Left hindlimb (tissue), 1 donor: ENCODE measurements at regions not wholly inside any gene's neighbourhood (a gene's known extent, or its start where the extent isn't known, plus 50 kb on each side); places are given as distances from the start of the nearest gene placed in this dataset.
"Not testable (repeated sequence)": the region's sequence is repeated elsewhere in the genome, so short reads cannot be mapped to it uniquely, and the experiment has no call there.

Experiments used
- DNase-seq: peaks from one replicate; pipeline ENCODE4 v3.0.0-alpha.2; 2018

DNA sequence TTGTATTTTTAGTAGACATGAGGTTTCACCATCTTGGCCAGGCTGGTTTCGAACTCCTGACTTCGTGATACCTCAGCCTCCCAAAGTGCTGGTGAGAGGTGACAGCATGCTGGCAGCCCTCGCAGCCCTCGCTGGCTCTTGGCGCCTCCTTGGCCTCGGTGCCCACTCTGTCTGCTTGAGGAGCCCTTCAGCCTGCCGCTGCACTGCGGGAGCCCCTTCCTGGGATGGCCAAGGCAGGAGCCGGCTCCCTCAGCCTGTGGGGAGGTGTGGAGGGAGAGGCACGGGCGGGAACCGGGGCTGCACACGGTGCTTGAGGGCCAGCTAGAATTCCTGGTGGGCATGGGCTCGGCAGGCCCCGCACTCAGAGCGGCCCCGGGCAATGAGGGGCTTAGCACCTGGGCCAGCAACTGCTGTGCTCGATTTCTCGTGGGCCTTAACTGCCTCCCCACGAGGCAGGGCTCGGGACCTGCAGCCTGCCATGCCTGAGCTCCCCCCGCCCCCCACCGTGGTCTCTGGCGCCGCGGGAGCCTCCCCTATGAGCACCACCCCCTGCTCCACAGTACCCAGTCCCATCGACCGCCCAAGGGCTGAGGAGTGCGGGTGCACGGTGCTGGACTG lies 96.5 kb upstream of the RHOBTB1 start:
- DNase-seq: no peak

DNA sequence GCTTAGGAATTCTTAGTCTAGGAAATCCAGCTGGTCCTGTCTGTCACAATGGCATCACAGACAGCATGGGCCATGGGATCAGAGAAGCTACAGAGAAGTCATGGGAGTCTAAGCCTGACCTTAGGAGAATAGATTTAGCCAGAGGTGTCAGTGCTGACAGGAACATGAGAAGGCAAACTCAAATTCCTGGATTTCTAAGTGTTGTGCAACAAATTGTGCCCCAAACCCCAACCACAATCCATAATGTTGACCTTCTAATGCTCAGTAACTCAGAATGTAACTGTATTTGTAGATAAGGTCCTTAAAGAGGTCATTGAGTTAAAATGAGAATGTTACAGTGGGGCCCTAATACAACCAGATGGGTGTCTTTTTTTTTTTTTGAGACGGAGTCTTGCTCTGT lies 95.9 kb upstream of the RHOBTB1 start:
- no peak for DNase-seq

DNA sequence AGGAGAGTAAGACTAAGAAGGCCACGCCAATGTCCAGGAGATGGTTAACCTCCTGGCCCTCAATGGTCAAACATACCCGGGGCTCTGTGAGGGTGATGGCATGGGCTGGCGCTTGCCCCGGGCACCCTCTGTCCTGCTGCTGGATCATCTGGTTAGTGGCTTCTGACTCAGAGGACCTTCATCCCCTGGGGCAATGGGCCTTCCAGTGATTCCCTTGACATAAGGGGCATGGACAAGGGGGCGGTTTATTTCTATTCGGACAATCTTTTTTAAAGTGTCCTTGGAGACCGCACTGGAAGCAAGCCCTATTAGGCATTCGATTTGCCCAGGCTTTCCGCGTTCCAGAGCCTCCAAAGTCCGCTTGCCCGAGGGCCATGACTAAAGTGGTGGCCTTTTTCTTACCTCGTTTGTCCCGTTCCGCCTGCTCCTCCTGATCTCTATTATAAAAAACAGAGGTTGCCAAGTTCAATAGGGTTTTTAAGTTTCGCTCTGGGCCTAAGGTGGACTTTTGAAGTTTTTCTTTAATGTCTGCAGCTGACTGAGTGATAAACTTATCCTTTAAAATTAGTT lies 93.4 kb upstream of the RHOBTB1 start:
- DNase-seq: not testable (repeated sequence)

DNA sequence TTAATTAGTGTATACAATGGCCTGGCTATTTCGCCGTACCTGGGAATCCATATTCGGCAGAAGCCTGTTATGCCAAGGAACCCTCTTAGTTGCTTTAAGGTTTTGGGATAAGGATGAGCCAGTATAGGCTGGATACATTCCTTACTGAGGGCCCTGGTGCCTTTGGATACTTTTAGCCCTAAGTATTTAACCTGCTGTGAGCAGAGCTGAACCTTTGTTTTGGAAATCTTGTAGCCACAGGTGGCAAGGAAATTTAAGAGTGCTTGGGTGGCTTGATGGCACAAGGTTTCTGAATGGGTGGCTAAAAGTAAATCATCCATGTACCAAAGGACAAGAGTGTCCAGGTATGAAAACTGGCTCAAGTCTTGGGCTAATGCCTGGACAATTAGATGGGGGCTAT lies 92.2 kb upstream of the RHOBTB1 start:
- DNase-seq: not testable (repeated sequence)

DNA sequence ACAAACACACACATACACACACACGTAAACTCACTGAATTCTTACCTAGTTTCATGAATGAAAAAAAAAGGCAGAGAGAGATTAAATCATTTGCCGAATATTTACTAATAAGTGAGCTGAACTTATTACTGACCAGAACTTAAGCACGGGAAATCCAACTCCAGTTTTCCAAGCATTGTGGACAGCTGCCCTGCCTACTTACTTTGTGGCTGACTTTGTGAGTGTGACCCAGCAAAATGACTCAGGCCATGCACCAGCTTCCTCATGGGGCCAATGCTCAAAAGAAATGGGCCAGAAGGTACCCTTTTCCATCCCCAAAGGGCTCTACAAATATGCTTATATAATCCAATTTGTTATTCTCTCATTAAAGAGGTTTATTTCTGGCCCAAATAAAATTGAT lies 87.4 kb upstream of the RHOBTB1 start:
- DNase-seq: no peak

DNA sequence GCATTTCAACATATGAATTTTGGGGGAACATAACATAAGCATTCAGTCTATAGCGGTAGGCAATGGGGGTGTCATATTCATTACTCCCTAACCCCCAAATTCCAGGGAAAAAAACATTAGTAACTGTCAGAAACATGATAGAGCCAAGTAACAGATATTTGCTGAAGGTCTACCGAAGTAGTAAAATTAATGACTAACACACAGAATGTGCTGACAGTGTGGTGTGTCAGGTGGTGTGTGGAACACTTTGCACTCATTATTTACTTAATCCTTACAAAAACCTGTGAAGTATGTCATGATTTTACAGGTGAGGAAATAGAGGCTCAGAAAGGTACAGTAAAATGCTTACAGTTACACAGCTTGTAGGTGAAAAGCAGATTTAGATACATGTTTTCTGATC lies 85.4 kb upstream of the RHOBTB1 start:
- DNase-seq: no peak

DNA sequence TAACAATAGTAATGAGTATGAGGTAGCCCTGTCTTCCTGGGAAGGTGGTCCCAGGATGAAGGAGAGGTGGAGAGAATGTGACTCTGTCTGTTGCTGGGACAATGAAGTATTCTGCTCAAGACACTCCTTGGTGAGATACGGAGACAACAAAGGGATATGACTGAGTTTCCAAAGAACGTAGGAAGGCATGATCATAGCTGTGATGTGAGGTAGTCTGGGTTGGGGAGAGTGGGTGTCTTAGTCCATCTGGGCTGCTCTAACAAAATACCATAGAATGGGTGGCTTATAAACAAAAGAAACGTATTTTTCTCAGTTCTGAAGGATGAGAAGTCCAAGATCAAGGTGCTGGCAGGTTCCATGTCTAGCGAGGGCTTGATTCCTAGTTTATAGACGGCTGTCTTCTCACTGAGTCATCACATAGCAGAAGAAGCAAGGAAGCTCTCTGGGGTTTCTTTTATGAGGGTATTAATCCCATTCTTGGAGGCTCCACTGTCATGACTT lies 84.9 kb upstream of the RHOBTB1 start:
- DNase-seq: no peak

DNA sequence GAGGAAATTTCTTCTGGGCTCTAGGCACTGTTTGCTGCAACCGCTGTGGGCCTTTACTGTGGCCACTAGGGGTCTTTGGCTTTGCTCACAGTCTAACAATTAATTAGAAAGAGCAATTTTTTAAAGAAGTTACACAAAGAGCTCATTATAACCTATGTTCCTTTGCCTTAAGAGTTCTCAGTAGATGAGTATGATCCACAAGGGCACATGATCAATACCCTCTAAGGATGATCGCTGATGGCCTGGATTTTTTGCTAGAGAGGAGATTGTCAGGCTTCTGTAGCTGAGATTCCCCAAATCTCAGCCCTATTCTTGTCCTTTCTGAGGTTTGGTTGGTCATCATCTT lies 80.8 kb upstream of the RHOBTB1 start:
- no peak for DNase-seq

DNA sequence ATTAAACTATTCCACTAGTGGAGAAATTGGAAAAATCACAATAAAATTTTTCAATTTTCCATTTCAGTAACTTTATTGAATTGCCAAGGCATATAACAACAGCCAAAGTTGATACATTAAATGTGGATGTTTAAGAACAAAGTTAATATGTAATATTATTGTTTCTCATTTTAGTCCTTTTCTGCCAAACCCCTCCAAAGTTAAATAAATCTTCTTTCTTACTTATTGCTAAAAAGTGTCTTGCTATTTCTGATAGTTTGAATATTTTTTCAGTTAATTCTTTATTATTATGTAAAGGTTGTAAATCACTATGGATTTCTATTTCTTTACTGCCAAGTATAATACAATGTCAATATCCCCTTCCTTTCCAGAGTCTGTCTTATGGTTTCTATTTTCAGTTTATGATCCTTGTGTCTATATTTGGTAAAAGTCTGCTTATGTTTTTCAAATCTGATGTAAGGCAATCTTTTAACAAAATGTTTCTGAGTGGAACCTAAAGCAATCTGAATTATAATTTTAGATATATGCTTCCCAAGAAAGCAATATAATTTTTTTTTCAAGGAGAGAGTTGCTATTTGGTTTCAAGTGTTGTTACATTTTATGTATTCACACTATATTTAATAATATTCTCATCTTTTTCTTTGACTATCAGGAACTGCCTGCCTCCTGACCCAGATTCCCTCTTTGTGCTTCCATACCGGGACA lies 80.3 kb upstream of the RHOBTB1 start:
- peak; percentile 50 for DNase-seq

DNA sequence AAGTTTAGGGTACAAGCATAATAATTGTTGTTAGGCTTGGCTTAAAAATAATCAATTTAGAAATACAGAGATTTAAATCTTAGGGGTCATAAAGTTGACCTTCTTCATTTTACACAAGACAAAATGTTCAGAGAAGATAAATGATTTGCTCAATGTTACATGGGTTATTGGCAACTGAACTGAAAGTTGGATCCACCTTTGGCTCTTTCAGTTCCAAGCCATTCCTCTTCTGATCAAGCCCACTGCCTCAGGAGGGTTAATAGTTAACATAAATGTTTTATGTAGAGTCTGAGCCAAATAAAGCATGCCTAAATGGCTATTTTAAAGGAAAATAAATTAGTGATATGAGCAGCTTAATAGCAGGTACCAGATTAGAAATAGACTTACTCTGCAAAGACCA lies 79.1 kb upstream of the RHOBTB1 start:
- DNase-seq: no peak

DNA sequence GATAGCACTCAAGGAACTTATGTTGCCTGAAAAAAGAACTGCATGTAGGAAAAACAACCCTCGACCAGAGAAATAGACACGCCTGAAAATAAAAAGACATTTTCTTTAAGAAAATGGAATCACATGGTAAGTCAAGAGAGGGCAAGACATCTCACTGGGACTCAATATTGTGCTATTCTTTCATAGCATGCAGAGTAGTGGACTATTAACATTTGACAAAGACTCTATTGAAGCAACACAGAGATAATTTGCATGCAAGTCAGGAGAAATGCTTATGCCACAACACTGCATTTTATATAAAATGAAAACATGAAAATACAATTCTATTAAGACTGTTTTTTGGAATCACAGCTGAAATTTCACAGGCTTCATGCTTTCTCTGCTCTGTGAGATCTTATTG lies 77.9 kb upstream of the RHOBTB1 start:
- DNase-seq: no peak

DNA sequence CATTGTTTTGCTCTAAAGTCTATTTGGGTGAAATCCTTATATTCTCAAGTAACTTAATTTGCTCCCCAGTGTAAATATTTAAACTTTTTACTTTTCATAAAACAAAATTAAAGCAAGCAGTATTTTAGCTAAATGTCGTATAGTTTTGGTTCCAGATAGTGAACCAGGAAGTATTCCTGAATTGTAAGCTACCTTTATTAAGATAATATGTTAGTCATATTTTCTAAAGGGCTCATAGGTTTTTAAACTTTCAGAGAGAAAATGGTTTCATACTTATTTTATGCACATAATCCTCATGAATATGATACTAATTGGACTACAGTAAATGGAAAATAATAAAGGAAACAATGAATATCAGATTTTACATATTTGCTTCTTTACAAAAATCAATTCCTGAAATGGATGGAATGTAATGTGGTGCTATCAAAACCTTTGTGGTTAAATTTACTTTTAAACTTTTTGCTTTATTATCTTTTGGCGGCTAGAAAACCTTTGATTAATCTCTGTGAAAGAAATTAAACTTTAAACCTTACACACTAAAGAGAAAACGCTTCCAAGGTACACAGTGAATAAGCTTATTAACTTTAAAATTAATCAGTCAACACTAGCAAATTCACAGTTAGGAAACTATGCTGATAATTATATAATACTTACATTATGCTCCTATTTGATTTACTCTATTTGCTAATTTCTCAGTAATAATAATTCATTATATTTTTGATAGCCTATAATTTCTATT lies 76.6 kb upstream of the RHOBTB1 start:
- DNase-seq: no peak

DNA sequence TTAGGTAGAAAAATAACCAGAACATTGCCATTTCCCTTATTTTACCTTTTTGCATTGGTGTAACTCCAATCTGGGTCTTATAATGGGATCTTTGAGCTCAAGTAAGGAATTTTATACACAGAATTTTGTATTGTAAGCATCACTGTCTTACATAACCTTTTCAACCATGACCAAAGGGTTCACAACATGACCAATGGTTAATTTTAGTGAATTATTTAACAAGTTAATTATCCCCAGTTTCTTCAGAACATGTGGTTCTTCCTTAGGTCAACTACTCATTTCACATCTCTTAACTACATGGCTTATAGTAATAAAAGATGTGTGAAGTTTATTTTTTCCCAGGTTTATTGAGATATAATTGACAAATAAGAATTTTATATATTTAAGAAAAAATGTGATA lies 74.2 kb upstream of the RHOBTB1 start:
- DNase-seq: no peak

DNA sequence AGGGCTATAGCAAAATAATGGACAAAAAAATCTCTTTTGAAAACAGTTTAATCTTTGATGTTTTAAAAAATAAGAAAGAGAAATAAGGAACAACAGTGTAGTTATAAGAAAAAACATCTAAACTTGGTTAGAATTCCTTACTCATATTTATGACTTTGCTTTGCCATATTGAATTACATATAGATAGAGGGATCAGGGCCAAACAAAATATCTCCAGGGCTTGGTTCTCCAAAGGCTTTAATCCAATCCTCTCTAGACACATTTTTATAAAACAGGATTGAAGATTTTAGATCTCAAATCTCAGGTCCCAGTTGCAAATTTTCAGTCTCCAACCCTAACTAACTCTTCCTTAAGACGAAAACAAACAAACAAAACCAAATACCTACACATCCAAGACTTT lies 72.6 kb upstream of the RHOBTB1 start:
- DNase-seq: no peak

DNA sequence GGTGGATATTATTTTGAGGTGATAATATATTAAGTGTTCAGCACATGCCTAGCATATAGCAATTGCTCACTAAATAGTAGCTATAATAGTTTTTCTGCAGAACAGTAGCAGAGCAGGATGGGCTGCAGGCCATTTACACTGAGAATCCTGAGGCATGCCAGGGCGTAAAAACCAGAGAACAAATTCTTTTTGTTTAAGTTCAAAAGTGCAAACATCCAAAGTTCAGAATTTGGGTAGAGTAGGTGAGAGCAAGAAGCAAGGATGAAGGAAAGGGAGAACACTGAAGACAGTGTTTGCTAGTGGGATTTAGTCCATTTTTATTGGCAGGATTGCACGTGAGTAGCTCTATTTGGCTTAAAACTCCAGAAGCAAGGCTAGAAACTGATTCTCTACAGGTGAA lies 72.0 kb upstream of the RHOBTB1 start:
- no peak for DNase-seq

DNA sequence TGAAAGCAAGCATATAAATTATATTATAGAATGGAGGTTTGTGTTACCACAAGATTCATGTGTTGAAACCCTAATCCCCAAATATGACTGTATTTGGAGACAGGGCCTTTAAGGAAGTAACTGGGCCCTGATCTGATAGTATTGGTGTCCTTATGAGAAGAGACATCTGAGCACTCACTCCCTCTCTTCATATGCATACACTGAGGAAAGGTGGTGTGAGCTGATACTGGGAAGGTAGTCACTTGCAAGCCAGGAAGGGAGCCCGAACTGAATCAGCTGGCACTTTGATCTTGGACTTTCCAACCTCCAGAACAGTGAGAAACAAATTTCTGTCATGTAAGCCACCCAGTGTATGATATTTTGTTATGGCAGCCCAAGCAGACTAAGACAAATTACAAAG lies 66.9 kb upstream of the RHOBTB1 start:
- DNase-seq: no peak

DNA sequence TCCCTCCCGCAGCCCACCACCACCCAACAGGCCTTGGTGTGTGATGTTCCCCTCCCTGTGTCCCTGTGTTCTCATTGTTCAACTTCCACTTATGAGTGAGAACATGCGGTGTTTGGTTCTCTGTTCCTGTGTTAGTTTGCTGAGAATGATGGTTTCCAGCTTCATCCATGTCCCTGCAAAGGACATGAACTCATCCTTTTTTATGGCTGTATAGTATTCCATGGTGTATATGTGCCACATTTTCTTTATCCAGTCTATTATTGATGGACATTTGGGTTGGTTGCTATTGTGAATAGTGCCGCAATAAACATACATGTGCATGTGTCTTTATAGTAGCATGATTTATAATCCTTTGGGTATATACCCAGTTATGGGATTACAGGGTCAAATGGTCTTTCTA lies 59.1 kb upstream of the RHOBTB1 start:
- not testable (repeated sequence) for DNase-seq

DNA sequence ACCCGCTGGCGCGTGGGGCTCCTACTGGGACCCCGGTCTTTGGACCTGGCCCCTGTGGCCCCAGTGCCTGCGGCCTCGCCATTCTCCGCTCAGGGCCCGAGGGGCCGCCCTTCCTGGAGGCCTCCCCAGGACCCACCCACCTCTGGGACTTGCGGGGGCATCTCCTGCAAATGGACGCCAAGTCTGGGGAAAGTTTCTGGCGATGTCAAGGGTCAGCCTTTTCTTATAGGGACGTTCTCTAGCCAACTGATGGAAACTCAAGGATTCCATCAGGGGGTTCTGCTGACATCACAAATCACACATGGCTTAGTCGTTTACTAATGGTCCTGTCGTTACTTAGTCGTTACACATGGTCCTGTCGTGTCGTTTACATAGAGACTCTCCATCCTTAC lies 57.7 kb upstream of the RHOBTB1 start:
- DNase-seq: no peak

DNA sequence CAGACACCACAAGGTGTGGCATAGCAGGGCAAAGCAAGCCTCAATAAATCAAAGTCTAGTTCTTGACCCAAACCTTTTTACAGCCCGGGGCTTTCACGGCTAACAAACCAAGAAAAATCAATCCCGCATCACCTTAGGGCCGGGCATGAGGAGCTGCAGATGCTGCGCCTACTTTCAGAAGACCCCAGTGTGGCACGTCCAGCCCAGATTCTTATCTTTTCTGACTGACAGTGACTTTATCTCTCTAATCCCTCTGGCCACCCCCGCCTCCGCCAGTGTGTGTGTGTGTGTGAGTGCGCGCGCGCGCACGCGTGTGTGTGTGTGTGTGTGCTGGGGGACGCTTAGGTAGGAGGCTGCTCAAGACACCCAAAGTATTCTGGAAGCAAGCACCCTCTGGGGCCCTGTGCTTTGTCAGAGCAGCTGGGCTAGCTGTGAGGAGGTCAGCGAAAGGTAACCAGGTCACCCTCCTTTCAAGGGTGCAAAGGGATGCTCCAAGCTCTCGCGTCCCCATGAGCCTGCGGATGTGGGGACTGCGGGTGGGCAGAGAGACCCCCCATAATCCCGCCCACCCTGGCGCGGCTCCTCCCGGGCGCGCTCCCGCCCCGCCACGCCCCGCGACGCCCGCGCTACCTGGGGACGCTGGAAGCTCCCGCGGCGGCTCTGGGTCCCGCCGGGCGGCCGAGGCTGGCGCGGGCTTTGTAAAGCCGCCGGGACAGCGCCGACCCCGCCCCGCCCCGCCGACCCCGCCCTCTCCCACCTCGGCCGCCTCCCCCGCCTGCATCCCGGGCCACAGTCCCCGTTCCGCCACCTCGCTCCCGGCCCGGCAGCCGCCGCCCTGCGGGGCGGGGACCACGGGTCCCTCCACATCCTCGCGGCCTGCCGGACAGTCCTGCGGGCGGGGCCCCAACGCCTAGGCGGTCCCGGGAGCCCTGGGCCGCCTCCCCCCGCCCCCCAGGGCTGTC lies 57.1 kb upstream of the RHOBTB1 start:
- peak; percentile 50 for DNase-seq

DNA sequence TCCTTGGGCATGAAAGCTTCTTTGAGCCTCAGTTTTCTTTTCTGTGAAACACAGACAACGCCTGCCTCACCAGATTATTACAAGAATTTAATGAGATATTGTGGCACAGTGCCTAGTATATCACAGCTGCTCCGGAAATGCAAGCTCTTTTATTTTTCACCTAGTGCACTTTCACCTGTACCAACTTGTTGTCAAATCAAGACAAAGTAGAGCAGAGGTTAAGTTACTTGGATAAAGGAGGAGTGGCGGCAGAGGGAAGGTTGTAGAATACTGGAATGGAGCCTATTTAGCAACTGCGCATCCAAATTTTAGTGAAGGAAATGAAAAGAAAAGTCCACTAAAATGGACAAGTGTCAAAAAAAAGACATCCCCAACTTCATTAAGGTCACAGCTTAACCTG lies 54.9 kb upstream of the RHOBTB1 start:
- DNase-seq: no peak

DNA sequence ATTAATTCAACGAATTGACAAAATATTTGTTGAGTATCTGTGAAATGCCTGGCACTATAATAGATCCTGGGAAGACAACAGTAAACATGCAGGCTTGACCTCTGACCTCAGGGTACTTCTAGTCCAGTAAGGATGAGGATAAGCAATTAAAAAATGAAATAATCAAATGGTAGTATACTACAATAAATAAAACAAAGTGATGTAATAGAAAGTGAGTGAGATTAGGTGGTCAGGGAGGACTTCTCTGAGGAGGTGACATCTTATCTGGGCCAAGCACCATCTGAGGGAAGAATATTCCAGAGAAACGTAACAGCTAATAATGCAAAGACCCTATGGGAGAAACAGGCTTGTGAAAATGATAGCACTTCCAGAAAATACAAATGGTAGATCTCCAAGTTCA lies 50.1 kb upstream of the RHOBTB1 start:
- no peak for DNase-seq
